ENCODE measurements at regions not wholly inside any gene's neighbourhood (a gene's known extent, or its start where the extent isn't known, plus 50 kb on each side); places are given as distances from the start of the nearest gene placed in this dataset.

- no peaks in the 10 kb centered on the region for H3K4me1 ChIP-seq (ENCODE audit: control insufficient read depth, insufficient read depth, low read length)
- H3K27ac ChIP-seq (ENCODE audit: insufficient read depth, low read depth, low read length, poor library complexity, severe bottlenecking) = no peak overlapping the region
- H3K4me3 ChIP-seq (ENCODE audit: insufficient read depth, low read depth, low read length) = no peak overlapping the region
- H3K9me3 ChIP-seq (ENCODE audit: control insufficient read depth, low read length) = no peaks in the 10 kb centered on the region
- 92 to 93% methylated on average over 2 of the region's 2 CpGs for WGBS, 2 experiments
- no peaks in the 10 kb centered on the region for H3K27me3 ChIP-seq (ENCODE audit: control insufficient read depth, insufficient read depth, low read length, poor library complexity, severe bottlenecking)
- H3K36me3 ChIP-seq (ENCODE audit: control insufficient read depth, insufficient read depth, low read length) = no peaks in the 10 kb centered on the region
These were observed 144.8 kb upstream of the SAMSN1 start for GRCh38 chr21:14690886-14691285.

DNA sequence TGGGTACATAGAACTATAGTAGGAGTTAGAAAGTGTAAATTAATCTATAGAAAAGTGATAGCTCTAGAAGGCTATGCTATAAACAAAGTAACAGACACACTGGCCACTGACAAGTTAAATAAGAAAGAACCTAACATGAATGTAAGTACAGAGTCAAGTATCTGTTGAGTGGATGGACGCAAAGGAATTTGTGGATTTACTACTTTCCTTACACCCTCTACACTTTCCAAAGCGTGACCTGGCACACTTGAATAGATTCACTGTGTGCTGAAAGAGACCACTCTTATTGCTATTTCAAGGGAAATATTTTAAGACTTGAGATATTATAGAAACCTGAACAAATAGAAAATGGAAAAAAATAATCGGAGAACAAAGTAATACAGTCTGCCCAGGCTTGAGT lies 142.8 kb upstream of the SAMSN1 start:
- Histone ChIP-seq H3K36me3 (ENCODE audit: control insufficient read depth, insufficient read depth, low read length) (no peaks in the 10 kb centered on the region), H3K27me3 (ENCODE audit: control insufficient read depth, insufficient read depth, low read length, poor library complexity, severe bottlenecking) (no peaks in the 10 kb centered on the region), H3K4me1 (ENCODE audit: control insufficient read depth, insufficient read depth, low read length) (no peaks in the 10 kb centered on the region), H3K4me3 (ENCODE audit: insufficient read depth, low read depth, low read length) (no peak overlapping the region), H3K27ac (ENCODE audit: insufficient read depth, low read depth, low read length, poor library complexity, severe bottlenecking) (no peak overlapping the region), H3K9me3 (ENCODE audit: control insufficient read depth, low read length) (no peaks in the 10 kb centered on the region)
- WGBS, 2 experiments = 94 to 96% methylated on average over 2 to 3 of the region's 3 CpGs

DNA sequence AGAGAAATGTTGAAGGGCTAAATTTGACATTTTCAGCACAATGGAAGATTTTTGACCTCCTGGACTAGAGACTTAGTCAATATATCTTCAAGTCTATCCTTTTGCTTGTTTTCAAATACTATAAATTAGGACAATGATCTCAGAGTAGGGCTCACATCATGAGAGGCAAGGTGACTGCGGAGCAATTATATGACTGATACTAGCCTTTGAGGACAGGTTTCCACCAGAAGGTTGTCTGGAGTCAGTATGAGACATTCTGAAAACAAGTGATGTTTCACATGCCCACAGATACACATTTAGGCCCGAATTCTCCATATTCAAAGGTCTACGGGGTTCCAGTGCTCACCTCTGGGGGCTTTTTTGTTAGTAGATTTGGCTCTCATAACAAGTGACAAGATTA lies 142.3 kb upstream of the SAMSN1 start:
- Histone ChIP-seq H3K36me3 (ENCODE audit: control insufficient read depth, insufficient read depth, low read length) (no peaks in the 10 kb centered on the region), H3K27ac (ENCODE audit: insufficient read depth, low read depth, low read length, poor library complexity, severe bottlenecking) (no peak overlapping the region), H3K27me3 (ENCODE audit: control insufficient read depth, insufficient read depth, low read length, poor library complexity, severe bottlenecking) (no peaks in the 10 kb centered on the region), H3K4me3 (ENCODE audit: insufficient read depth, low read depth, low read length) (no peak overlapping the region), H3K4me1 (ENCODE audit: control insufficient read depth, insufficient read depth, low read length) (no peaks in the 10 kb centered on the region), H3K9me3 (ENCODE audit: control insufficient read depth, low read length) (no peaks in the 10 kb centered on the region)
- WGBS, 2 experiments = 86 to 95% methylated on average over 3 of the region's 3 CpGs

DNA sequence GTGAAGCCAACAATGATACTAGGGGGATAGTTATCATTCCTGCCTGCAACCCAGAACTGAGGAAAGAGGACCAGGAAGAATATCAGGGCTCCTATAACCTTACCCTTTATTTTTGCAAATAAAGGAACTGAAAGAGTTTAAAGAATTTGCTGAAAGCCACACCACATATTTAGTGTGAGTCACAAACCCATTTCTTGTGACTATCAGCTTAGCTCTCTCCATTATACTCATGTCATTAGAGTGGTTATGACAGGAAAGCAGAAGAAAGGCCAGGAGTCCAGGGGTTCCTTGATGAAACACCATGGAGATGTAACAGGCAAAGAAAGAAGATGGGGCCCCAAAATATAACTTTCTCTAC lies 141.1 kb upstream of the SAMSN1 start:
- Histone ChIP-seq H3K27ac (ENCODE audit: insufficient read depth, low read depth, low read length, poor library complexity, severe bottlenecking) (no peak overlapping the region), H3K9me3 (ENCODE audit: control insufficient read depth, low read length) (no peaks in the 10 kb centered on the region), H3K4me3 (ENCODE audit: insufficient read depth, low read depth, low read length) (no peak overlapping the region), H3K4me1 (ENCODE audit: control insufficient read depth, insufficient read depth, low read length) (no peaks in the 10 kb centered on the region), H3K36me3 (ENCODE audit: control insufficient read depth, insufficient read depth, low read length) (no peaks in the 10 kb centered on the region), H3K27me3 (ENCODE audit: control insufficient read depth, insufficient read depth, low read length, poor library complexity, severe bottlenecking) (no peaks in the 10 kb centered on the region)

- no peak overlapping the region for H3K4me3 ChIP-seq (ENCODE audit: insufficient read depth, low read depth, low read length)
- H3K27ac ChIP-seq (ENCODE audit: insufficient read depth, low read depth, low read length, poor library complexity, severe bottlenecking) = no peak overlapping the region
- 93 to 94% methylated on average over 6 to 8 of the region's 8 CpGs for WGBS, 2 experiments
- H3K36me3 ChIP-seq (ENCODE audit: control insufficient read depth, insufficient read depth, low read length) = no peaks in the 10 kb centered on the region
- H3K27me3 ChIP-seq (ENCODE audit: control insufficient read depth, insufficient read depth, low read length, poor library complexity, severe bottlenecking) = no peaks in the 10 kb centered on the region
- no peaks in the 10 kb centered on the region for H3K4me1 ChIP-seq (ENCODE audit: control insufficient read depth, insufficient read depth, low read length)
- no peaks in the 10 kb centered on the region for H3K9me3 ChIP-seq (ENCODE audit: control insufficient read depth, low read length)
These were observed 140.6 kb upstream of the SAMSN1 start for GRCh38 chr21:14686466-14687267.

DNA sequence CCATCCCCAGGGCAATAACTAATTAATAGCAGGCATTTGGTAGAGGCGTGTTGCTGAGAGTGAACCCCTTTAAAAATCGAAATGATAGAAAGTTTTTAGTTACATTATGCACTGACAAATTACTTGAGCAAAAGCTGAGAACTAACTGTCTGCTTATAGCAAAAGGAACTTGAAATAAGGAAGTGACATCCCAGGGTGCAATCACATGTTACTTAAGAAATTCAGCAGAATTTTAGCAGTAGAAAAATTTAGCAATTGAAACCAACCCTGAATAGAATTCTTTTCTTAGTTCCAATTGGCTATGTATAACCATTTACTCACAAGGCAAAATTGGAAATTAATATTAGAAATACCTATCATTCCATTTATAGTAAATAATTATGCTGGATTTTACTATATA lies 139.5 kb upstream of the SAMSN1 start:
- Histone ChIP-seq H3K4me1 (ENCODE audit: control insufficient read depth, insufficient read depth, low read length) (no peaks in the 10 kb centered on the region), H3K27ac (ENCODE audit: insufficient read depth, low read depth, low read length, poor library complexity, severe bottlenecking) (no peak overlapping the region), H3K4me3 (ENCODE audit: insufficient read depth, low read depth, low read length) (no peak overlapping the region), H3K27me3 (ENCODE audit: control insufficient read depth, insufficient read depth, low read length, poor library complexity, severe bottlenecking) (no peaks in the 10 kb centered on the region), H3K36me3 (ENCODE audit: control insufficient read depth, insufficient read depth, low read length) (no peaks in the 10 kb centered on the region), H3K9me3 (ENCODE audit: control insufficient read depth, low read length) (no peaks in the 10 kb centered on the region)
- 87 to 88% methylated on average over 2 of the region's 2 CpGs for WGBS, 2 experiments

- WGBS, 2 experiments = 87 to 88% methylated on average over 4 of the region's 4 CpGs
These were observed 138.0 kb upstream of the SAMSN1 start for GRCh38 chr21:14684071-14684470.

DNA sequence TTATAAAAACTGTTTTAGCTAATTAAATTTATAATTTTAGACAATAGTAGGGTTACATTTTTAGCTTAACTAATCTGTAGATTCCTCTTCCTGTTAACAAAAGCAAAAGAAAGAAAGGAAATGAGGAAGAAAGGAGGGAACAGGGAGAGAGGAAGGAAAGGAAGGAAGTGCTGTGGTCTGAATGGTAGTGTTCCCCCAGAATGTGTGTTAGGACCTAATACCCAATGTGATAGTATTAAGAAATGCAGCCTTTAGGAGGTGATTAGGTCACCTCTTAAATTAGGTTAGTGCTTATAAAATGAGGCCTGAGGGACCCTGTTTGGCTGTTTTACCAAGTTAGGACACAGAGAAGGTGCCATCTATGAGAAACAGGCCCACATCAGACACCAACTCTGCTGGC lies 136.9 kb upstream of the SAMSN1 start:
- H3K27ac ChIP-seq (ENCODE audit: insufficient read depth, low read depth, low read length, poor library complexity, severe bottlenecking) = no peak overlapping the region
- no peak overlapping the region for H3K4me3 ChIP-seq (ENCODE audit: insufficient read depth, low read depth, low read length)
- H3K27me3 ChIP-seq (ENCODE audit: control insufficient read depth, insufficient read depth, low read length, poor library complexity, severe bottlenecking) = no peaks in the 10 kb centered on the region
- no peaks in the 10 kb centered on the region for H3K36me3 ChIP-seq (ENCODE audit: control insufficient read depth, insufficient read depth, low read length)
- no peaks in the 10 kb centered on the region for H3K9me3 ChIP-seq (ENCODE audit: control insufficient read depth, low read length)
- H3K4me1 ChIP-seq (ENCODE audit: control insufficient read depth, insufficient read depth, low read length) = no peaks in the 10 kb centered on the region

More at GRCh38 chr21:14684071-14684470, 138.0 kb upstream of the SAMSN1 start:
- Histone ChIP-seq H3K4me3 (ENCODE audit: insufficient read depth, low read depth, low read length) (no peak overlapping the region), H3K36me3 (ENCODE audit: control insufficient read depth, insufficient read depth, low read length) (no peaks in the 10 kb centered on the region), H3K27ac (ENCODE audit: insufficient read depth, low read depth, low read length, poor library complexity, severe bottlenecking) (no peak overlapping the region), H3K9me3 (ENCODE audit: control insufficient read depth, low read length) (no peaks in the 10 kb centered on the region), H3K27me3 (ENCODE audit: control insufficient read depth, insufficient read depth, low read length, poor library complexity, severe bottlenecking) (no peaks in the 10 kb centered on the region), H3K4me1 (ENCODE audit: control insufficient read depth, insufficient read depth, low read length) (no peaks in the 10 kb centered on the region)

DNA sequence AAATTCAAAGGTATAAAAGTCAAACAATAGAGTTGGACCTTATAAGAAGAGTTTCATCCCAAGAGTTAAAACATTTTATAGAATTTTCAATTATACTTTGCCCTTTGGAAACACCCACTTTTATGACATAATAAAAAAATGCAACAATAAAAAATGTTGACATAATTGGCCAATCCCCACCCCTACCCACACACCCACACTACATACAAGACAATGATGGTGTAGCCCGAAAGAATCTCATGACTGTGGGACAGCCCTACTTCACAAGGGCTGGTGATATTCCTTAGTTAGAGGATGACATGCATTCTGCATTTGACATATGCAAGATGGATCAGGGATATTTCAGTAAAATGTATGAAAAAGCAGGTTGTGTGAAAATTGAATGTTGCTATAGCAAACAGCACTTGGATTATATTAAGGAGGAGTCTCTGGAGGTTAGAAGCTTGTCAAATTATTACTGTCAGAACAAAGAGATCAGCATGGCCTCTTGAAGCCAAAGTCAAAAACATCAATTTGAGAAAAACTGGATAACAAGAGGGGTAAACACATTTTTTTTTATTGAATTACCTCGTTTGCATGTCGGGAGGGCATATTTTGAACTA lies 133.0 kb upstream of the SAMSN1 start:
- H3K36me3 ChIP-seq (ENCODE audit: control insufficient read depth, insufficient read depth, low read length) = no peaks in the 10 kb centered on the region
- no peaks in the 10 kb centered on the region for H3K4me1 ChIP-seq (ENCODE audit: control insufficient read depth, insufficient read depth, low read length)
- no peak overlapping the region for H3K27ac ChIP-seq (ENCODE audit: insufficient read depth, low read depth, low read length, poor library complexity, severe bottlenecking)
- no peaks in the 10 kb centered on the region for H3K27me3 ChIP-seq (ENCODE audit: control insufficient read depth, insufficient read depth, low read length, poor library complexity, severe bottlenecking)
- H3K4me3 ChIP-seq (ENCODE audit: insufficient read depth, low read depth, low read length) = no peak overlapping the region
- H3K9me3 ChIP-seq (ENCODE audit: control insufficient read depth, low read length) = no peaks in the 10 kb centered on the region
- 95 to 97% methylated on average over 3 of the region's 3 CpGs for WGBS, 2 experiments

- Histone ChIP-seq H3K36me3 (ENCODE audit: control insufficient read depth, insufficient read depth, low read length) (no peaks in the 10 kb centered on the region), H3K27me3 (ENCODE audit: control insufficient read depth, insufficient read depth, low read length, poor library complexity, severe bottlenecking) (no peaks in the 10 kb centered on the region), H3K27ac (ENCODE audit: insufficient read depth, low read depth, low read length, poor library complexity, severe bottlenecking) (no peak overlapping the region), H3K4me3 (ENCODE audit: insufficient read depth, low read depth, low read length) (no peak overlapping the region), H3K4me1 (ENCODE audit: control insufficient read depth, insufficient read depth, low read length) (no peaks in the 10 kb centered on the region), H3K9me3 (ENCODE audit: control insufficient read depth, low read length) (no peaks in the 10 kb centered on the region)
- 94 to 96% methylated on average over 9 of the region's 9 CpGs for WGBS, 2 experiments
These were observed 131.6 kb upstream of the SAMSN1 start for GRCh38 chr21:14677639-14678179.

Measured in ectodermal cell (in vitro differentiated cells).